ENCODE measurements at regions not wholly inside any gene's neighbourhood (a gene's known extent, or its start where the extent isn't known, plus 50 kb on each side); places are given as distances from the start of the nearest gene placed in this dataset.

DNA sequence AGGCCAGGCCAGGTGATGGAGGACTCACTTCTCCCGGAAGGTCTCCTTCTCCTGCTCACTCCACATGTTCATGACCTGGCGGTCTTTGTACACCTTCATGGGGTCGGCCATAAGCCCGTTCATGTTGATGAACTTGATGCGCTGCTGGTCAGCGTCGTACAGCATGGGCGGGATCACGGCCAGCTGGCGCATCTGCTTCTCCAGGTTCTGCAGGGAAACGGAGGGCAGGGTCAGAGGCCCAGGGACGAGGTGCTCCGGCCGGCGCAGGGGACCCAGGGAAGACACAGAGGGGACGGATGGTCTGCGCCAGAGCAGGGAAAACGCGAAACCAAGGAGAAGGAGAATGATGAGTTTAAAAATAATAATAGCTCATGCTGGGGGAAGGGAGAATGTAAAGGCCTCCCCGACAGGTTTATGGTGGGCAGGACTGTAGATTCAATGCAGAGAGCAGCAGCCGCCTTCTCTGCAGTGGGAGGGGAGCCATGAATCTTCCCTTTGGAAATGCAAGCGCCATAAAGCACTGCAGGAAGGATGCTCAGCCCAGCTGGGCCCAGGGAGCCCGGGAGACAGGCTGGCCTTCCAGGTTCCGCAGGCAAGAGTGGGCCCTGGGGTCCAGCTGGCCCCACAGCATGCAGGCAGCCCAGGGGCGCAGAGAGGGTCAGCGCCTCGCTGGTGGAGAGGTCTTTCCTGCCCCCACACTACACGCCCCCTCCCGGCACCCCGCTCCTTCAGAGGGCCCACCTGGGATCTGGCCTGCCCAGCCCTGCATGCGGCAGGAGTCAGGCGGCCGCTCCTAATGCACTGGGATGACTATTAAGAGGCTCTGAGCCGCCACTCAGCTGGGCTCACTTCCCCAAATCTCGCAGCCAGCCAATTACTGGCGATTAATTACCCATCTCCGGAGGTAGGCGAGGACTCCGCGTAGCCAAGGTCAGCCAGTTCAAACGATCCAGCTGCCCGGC lies 132.0 kb downstream of the RFLNA start:
- peak in 2 of 3 experiments; percentile 19 to 75 for DNase-seq

DNA sequence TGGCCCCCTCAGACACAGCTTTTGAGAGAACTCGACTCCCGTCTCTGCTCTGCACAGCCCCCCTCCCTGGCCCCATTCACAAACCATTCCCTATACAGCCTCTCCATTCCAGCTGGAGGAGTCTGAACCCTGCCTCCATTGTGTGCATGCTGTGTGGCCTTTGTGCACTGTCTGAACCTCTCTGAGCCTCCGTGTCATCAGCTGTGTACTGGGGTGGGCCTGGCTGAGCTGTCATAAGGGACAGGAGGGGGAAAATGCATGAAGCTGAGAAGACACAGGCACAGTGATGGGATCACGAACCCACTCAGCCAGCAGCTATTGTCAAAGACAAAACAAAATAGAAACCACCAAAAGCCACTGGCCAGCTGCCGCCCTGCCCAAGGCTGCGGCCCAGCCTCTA lies 130.8 kb downstream of the RFLNA start:
- DNase-seq = no peak

DNA sequence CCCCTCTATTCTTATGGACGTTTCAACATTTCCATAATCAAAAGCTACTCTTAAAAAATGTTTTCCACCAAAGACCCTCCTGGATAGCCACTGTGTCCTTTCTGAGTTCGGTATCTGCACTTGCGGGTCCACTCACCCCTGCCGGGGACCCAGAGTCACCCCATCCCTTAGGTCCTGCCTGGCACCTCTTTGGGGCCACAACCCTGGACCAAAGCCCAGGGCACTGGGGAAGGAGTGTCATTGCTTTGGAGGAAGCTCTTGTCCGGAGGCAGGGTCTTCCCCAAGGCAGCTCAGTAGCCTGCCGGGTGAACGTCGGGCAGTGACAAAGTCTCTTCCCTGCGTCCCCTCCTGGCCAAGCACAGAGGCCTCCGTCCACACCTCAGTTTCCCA lies 129.6 kb downstream of the RFLNA start:
- no peak for DNase-seq

DNA sequence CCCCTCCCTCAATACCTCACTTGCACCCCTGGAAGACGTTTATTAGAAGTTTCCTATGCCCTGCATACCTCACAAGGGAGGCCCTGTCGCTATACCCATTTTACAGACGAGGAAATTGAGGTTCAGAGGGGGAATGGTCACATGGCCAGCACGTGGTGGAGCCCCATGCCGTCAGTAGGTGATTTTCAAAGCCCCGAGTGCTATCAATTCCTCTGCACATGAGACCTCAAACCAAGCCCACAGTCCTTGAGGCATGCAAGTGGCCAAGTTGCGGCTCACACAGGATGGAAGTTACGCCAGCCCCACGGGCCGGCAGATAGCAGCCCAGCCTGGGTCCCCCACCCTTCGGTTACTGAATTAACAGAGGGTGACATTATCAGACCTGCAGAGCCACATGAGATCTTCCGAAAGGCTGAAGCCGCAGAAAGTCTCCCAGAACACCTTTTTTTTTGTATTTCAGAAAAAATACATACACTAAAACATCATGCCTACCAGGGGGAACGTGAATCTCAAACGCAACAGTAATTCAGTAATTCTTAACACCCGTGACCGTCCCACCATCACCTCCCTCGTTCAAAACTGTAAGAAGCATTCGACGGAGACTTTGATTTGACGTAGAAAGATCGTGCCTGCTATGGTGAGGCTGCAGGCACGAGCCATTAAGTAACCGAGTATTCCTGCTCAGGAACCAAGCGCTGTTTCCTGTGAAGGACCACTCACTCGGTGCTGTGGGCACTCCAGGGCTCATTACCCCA lies 129.0 kb downstream of the RFLNA start:
- DNase-seq = no peak

DNA sequence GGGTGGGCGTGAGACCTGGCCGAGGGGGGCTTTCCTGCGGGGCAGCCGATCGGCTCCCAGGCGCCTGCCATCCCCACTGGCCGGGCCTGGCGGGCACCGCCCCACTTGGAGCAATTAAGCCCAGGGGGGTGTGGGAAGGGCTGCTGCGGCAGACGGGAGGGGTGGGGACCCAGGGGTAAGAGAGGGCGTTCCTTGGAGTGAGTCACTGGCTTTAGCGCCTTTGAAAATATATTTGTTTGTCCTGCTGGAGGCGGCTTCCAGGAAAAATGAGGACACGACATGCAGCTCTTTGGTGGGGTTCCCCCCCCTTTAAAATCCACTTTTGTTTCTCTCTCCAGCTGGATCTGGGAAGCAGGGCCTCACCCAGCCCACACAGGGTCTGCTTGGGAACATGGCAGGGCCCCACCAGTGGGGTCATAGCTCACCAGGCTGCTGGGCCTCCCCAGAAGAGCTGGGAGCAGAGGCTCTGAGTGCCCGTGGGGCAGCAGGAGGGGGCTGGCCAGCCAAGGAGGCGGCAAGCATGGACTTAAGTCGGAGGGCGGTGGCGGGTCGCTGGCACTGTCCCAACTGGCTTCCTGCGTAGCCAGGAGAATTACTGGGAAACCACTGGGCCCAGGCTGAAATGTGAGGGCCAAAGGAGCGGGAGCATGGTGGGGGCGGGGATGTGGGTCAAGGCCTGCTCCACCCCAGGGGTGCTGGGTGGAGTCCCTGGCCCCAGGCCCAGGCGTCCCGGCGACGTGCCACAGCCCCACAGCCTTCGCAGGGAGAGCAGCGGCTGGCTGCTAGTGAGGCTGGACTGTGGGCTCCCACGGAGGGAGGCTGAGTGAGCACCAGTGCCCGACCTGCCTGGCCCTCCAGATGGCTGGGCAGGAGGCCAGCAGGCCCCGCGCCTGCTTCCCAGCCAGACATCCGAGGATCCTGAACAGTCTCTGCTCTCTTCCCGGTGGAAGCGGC lies 128.0 kb downstream of the RFLNA start:
- peak; percentile 34 to 88 (median 87) for DNase-seq

DNA sequence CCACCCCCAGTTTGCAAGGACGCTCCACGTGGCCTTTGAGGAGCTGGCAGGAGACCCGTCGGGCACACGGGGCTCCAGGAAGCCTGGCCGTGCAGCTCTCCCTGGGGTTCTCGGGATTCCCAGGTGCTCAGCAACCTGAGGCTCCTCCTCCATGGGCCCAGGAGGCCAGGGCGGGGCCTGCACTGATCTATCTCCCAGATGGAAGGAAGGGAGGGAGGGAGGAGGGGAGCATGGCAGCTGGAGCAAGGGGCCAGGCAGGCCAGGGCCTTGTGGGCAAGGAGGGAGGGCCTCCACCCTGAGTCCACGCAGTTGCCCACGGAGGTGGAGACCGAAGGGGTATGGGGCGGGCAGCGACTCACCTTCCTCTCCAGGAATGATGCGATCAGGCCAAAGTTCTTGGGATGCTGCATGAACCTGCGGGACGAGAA lies 127.3 kb downstream of the RFLNA start:
- peak; percentile 77 to 92 (median 87) for DNase-seq

DNA sequence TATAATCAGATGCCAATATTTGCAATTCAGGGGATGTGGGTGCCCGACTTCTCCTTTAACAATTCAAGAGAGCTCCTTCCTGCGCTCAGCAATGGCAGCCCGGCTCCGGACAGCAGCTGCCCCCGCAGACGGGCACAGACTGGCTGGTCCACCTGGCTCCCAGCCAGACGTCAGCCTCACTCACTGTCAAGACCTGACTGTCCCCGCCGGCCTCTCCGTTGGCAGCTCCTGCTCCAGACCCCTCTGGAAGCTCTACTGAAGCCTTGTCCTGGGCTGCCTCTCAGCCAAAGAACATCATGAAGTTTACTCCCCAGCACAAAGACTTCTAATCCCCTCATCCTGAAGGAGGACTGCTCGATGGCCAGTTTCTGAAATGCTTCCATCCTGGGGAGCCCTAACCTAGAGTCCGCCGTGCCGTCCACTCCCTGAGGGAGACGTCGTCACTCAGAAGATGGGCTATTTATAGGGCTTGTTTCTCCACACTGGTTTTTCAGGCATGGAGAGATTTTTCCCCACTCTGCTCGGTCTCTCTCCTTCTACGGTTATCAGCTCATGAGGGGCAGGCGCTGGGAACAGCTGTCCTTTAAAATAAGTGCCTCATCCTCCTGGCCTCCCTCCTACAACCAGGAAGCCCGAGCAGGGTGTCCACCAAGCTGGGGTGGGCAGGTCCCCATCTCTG lies 126.2 kb downstream of the RFLNA start:
- DNase-seq = no peak

DNA sequence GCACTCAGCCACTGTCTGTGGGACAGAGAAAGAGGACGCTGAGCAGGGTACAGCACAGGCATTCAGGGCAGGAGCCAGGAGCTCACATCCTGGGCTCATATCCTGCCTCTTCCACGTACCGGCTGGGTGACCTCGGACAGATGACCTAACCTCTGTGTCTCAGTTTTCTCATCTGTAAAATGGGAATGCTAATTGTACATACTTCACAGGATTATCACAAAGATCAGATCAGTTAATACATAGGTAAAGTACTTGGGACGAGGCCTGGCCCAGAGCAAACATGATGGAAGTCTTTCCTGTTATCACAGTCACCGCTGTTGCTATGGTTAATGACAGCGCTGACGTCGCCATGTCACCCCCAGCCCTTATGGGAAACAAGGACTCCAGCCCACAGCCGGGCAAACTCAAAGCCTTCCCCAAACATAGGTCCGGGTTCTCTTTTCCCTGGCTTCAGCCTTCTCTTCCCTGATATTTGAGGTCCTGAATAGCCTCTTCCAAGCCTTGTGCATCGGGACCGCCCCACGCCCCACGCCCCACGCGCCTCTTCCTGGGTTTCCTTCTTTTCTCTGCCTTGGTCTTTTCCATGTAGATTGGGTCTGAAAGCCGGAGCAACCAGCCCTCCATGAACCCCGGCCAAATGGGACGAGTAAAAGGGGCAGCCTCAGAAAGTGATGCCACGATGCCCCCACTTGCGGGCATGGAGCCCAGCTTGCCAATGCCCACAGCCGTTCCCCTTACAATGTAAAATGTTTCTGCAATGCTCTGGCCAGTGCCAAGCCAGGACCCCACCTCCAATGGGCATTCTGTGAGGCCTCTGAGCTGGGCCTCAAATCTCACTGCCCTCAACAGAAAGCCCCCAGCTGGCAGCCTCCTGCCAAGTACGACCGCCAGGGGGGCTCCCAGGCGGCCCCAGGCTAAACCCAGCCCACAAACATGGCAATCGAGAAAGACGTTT lies 125.4 kb downstream of the RFLNA start:
- no peak for DNase-seq

DNA sequence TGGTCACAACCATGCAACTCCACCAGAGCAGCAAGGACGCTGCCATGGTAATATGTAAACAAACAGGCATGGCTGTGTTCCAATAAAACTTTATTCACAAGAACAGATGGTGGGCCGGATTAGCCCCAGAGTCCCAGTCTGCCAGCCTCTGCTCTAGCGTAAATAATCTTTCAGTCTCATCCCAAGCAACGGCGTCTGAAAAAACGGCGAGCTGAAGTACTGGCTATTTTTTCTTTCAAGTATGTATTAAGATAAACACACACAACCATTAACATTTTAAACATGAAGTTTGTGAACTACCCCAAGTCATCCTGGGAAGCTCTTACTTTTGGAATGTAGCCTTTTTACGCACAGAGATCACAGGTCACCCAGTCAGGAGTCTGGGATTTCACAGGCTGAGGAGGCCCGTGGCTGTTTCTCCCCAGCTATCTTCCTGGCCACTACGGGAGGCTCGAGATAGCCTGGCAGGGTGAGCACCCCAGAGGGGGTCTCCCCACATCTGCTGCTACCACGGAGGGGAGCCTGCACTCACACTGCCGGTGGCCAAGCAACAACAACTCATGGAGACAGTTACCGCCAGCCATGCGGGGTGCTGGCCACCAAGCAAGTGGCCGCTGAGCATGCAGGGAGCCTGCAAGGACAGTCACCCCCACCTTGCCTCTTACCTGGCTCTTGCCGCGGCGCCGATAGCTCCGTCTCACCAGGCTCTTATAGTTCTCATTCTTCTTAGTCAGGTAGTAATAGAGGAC lies 124.6 kb downstream of the RFLNA start:
- no peak for DNase-seq

DNA sequence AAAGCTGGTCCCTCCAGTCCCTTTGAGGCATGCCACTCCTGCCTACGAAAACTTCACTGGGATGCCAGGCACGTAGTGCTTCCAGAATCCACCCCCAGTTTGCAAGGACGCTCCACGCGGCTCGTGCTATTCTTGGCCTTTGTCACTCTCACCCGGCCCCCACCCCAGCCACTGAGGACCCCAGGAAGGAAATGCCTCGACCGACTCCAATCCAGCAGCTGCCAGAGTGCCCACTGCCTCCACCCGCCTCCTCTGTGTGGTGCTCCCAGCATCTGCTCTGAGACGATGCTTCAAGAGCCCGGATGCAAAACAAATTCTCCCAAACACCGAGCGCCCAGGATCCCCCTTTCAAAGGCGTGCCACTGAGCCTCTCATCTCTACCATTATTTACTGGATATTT lies 123.9 kb downstream of the RFLNA start:
- DNase-seq = no peak

DNA sequence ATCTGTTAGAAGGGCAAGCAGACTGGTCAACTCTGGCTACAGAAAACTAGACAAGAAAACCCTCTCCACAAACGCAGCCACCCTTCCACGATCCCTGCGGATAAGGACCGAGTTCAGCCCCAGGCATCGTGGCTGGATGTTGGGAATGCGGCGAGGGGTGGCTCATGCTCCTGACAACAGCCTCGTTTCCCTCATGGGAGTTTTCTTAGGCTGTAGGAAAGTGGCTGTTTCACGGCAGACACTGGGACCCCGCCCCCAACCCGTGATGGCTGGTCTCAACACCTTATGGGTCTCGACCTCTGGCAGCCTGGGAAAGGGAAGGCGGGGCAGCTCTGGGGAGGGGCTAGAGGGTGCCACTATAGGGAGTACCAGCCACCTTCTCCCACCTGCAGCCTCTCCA lies 123.3 kb downstream of the RFLNA start:
- DNase-seq = no peak

DNA sequence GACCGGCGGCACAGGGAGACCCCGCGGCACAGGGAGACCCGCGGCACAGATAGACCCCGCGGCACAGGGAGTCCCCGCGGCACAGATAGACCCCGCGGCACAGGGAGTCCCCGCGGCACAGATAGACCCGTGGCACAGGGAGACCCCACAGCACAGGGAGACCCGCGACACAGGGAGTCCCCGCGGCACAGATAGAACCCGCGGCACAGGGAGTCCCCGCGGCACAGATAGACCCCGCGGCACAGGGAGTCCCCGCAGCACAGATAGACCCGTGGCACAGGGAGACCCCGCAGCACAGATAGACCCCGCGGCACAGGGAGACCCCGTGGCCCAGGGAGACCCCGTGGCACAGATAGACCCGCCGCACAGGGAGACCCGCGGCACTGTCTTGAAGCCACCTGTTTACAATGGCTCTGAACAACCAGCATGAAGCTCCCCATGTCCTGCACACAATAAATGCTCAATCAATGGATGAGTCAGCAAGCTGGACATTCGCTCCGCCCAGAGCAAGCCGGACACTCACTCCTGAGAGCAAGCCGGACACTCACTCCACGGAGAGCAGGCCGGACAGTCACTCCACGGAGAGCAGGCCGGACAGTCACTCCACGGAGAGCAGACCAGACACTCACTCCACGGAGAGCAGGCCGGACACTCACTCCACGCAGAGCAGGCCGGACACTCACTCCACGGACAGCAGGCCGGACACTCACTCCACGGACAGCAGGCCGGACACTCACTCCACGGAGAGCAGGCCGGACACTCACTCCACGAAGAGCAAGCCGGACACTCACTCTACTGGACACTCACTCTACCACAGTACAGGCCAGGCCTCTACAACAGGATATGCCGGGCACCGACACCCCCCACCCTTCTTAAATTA lies 121.9 kb downstream of the RFLNA start:
- DNase-seq = no peak

DNA sequence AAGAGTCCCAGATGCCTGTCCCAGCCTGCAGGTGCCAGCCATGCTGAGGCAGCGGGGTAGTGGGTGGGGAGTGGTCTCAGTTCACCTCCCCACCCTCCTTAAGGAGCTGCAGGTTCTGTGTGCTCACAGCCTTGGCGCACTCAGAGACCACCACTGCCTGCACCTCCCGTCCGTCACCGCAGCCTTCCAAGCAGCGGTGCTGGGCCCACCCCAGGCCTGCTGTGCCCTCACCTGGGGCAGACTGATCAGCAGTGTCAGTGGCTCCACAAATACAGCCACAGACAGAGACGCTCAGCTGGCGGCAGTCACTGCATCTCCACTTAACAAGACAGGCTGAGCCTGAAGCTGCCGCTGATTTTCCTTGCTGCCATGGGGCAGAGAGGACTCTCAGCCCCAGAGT lies 120.2 kb downstream of the RFLNA start:
- DNase-seq = no peak

DNA sequence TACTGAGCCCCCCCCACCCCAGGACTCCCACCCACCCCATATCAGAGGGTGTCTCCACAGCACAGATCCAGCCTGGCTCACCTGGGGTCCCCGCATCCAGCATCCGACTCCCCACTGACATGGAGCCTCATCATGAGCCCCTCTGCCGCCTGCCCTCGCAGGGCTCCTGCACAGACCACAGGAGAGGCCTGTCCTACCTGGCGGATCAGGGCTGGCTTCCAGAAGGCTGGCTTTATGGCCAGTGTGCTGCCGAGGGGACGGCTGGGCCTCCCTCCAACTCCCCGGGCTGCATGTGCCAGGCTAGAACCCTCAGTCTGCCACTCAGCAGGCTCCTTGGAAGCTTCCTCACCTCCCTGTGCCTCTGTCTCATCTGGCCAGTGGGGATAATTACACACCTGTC lies 119.0 kb downstream of the RFLNA start:
- no peak for DNase-seq

DNA sequence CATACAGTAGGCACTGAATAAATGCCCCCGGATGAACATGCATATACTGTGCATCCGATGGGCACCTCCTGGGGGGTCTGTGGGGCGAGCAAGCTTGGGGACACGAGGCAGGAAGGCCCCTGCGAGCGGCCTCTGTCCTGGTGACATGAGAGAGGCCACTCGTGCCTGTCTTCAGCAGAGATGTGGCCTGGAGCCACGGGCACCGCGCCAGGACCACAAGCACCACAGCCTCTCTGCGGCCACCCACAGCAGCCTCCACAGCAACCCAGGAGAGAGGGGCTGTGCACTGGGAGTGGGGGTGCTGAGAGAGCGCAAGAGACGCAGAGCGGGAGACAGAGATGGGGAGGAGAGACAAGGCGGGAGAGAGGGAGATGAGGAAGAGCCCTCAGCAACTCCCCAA lies 118.5 kb downstream of the RFLNA start:
- DNase-seq = no peak

DNA sequence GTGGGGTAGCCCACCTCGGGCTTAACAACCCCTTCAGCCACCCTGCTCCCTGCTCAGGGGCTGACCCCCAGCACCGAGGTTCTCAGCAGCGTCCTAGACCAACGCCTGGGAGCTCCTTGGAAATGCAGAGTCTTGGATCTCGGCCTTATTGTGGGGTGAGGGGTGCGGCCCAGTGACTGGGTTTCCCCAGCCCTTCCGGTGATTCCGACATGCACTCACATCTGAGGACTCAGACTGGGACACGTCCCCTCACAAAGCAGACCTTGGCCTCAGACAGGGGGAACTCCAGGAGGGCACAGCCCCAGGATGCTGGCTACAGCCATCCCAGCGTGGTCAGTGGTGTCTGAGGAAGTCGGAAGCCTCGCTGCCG lies 117.7 kb downstream of the RFLNA start:
- DNase-seq = no peak

DNA sequence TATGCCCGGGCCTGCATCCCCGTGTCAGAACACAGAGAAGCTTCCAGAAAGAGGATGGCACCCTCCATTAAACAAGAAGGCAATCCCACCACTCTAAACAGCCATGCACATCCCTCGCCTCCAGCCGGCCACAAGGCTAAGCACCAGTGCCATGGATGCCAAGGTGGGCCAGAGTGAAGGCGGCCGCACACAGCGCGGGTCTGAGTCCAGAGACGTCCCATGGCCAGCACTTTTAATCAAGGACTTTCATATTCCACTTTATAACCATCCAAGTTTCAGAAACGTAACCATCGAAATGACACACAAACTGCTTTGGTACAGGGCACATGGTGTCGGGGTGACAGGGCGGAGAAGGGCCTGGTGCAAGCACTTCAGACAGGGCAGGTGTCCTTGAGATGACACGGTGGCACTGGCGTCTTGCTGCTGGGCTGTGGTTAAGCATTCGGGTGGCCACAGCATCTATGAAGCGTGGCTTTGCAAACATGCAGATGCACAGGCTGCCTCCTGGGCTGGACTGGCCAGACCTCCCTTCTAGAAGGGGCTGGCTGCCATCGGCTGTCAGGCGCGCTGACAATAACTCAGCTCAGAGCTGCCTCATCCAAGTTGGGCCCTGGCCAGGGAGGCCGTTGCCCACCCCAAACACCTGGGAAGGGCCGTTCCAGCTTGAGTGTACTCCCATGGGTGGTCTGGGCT lies 117.2 kb downstream of the RFLNA start:
- DNase-seq = peak in 1 of 3 experiments; percentile 64

DNA sequence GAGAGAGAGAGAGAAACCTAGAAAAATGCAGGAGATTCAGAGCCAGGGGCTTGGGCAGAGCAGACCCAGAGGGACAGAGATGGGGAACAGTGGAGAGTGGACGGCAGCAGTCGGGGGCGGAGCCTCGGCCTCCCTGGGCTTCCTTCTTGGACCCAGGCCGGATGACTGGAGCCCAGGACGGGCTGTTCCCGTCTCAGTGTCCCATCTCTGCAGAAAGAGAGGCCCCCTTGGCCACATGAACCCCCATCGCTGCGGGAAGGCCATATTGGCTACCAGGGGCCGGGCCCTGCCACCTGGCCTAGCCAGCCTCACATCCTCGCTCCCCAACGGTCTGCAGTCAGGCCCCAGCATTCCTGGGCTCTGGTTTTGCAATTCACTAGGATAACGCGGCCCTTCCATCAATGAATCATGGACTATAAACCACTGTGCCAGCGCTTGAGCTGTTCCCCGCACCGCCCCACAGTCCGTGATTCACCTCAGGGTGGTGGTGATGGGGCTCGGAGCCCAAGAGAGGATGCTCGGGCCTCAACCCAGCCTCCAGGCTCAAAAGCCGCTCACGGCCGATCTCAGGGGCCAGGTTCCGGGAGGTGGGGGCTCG lies 116.5 kb downstream of the RFLNA start:
- DNase-seq = no peak
